B cell (primary cell): ENCODE measurements at regions not wholly inside any gene's neighbourhood (a gene's known extent, or its start where the extent isn't known, plus 50 kb on each side); places are given as distances from the start of the nearest gene placed in this dataset.

ENCODE experiments used
- ATAC-seq: fragments of 200-7000 bp; cut with Tn5 transposase; one replicate; pipeline ENCODE4 v1.10.0; 2021; ENCODE audit warnings: low read depth, mild to moderate bottlenecking, moderate number of reproducible peaks, moderate library complexity
- CTCF ChIA-PET: fragments of 350-600 bp; sonication (Branson Sonifier 250); formaldehyde crosslinking; loops from one replicate; lab custom pipeline; 2021; ENCODE audit warnings: antibody characterized with exemption, inconsistent platforms; lab: Charles Lee
- POLR2A ChIA-PET: fragments of 350-600 bp; sonication (Branson Sonifier 250); formaldehyde crosslinking; loops from one replicate; lab custom pipeline; 2021; ENCODE audit warnings: antibody characterized with exemption; lab: Charles Lee
- DNase-seq: peaks from one replicate; pipeline ENCODE4 v3.0.0; 2013
- H2AFZ ChIP-seq: 2 replicates; pipeline ENCODE4 v1.6.1; 2012; ENCODE audit warnings: mild to moderate bottlenecking, low read depth, low read length; ENCODE audit not compliant: insufficient read depth, poor library complexity, severe bottlenecking
- H3K27ac ChIP-seq, 2 donors: 1 replicate in 1 of 2; 2 replicates in 1 of 2; pipeline ENCODE4 v1.5.1; 2012 to 2013; ENCODE audit warnings: low read length in 2 of 2, mild to moderate bottlenecking in 2 of 2, moderate library complexity in 1 of 2
- H3K27me3 ChIP-seq, 4 experiments: fragments of 200-600 bp in 1 of 4; sonication (generic) in 1 of 4; replicated peaks in 1 of 4; 1 replicate in 2 of 4; 2 replicates in 2 of 4; pipeline versions ENCODE4 v1.6.1 to v1.7.0; 2013 to 2016; ENCODE audit warnings: low read length in 3 of 4, mild to moderate bottlenecking in 2 of 4, mixed read lengths in 1 of 4, moderate library complexity in 1 of 4; ENCODE audit not compliant: insufficient read depth in 4 of 4, control insufficient read depth in 3 of 4; ENCODE audit errors: control extremely low read depth in 1 of 4
- H3K36me3 ChIP-seq, 2 experiments: replicated peaks in 1 of 2; 1 replicate in 1 of 2; 2 replicates in 1 of 2; pipeline versions ENCODE4 v1.6.1 to v1.7.1; 2013; ENCODE audit warnings: low read length in 1 of 2; ENCODE audit not compliant: insufficient read depth in 2 of 2, control insufficient read depth in 1 of 2; ENCODE audit errors: control extremely low read depth in 1 of 2, extremely low read depth in 1 of 2
- H3K4me1 ChIP-seq, 2 donors: fragments of 200-600 bp in 1 of 2; sonication (generic) in 1 of 2; 1 replicate in 1 of 2; 2 replicates in 1 of 2; pipeline versions ENCODE4 v1.5.1 to v1.6.1; 2013 to 2017; ENCODE audit warnings: low read length in 2 of 2; ENCODE audit not compliant: control insufficient read depth in 2 of 2, insufficient read depth in 2 of 2
- H3K4me2 ChIP-seq: replicated peaks from 2 replicates; pipeline ENCODE3; 2012; ENCODE audit warnings: mild to moderate bottlenecking, low read depth, low read length; ENCODE audit not compliant: poor library complexity, severe bottlenecking
- H3K4me3 ChIP-seq, 5 experiments: fragments of 200-600 bp in 1 of 5; sonication (generic) in 1 of 5; 1 replicate in 3 of 5; 2 replicates in 2 of 5; pipeline versions ENCODE4 v1.5.1 to v1.7.0; 2011 to 2016; ENCODE audit warnings: low read length in 4 of 5, mild to moderate bottlenecking in 4 of 5, low read depth in 2 of 5, control low read depth in 1 of 5, moderate library complexity in 1 of 5; ENCODE audit not compliant: insufficient read depth in 1 of 5; ENCODE audit errors: control extremely low read depth in 1 of 5, extremely low read depth in 1 of 5
- H3K79me2 ChIP-seq: fragments of 200-600 bp; sonication (generic); one replicate; pipeline ENCODE4 v1.6.0; 2016; ENCODE audit warnings: low read length; ENCODE audit not compliant: control insufficient read depth, insufficient read depth
- H3K9ac ChIP-seq: fragments of 200-600 bp; sonication (generic); 2 replicates; pipeline ENCODE4 v1.6.1; 2017; ENCODE audit warnings: mild to moderate bottlenecking, low read length, moderate library complexity
- H3K9me3 ChIP-seq, 3 donors: one replicate each; pipeline versions ENCODE4 v1.6.1 to v1.7.1; 2013; ENCODE audit warnings: low read length in 2 of 3; ENCODE audit not compliant: control insufficient read depth in 2 of 3, insufficient read depth in 1 of 3; ENCODE audit errors: control extremely low read depth in 1 of 3
- H4K20me1 ChIP-seq: 2 replicates; pipeline ENCODE4 v1.6.0; 2012; ENCODE audit warnings: mild to moderate bottlenecking, low read length; ENCODE audit not compliant: insufficient read depth, control insufficient read depth, poor library complexity, severe bottlenecking
- H3K27ac Mint-ChIP-seq: one replicate; pipeline ENCODE4 v1.8.0; 2021; ENCODE audit warnings: mixed read lengths
- H3K27me3 Mint-ChIP-seq: one replicate; pipeline ENCODE4 v1.8.0; 2021; ENCODE audit warnings: mixed read lengths
- H3K4me1 Mint-ChIP-seq: one replicate; pipeline ENCODE4 v1.8.0; 2021; ENCODE audit warnings: mixed read lengths
- H3K4me3 Mint-ChIP-seq: one replicate; pipeline ENCODE4 v1.8.0; 2021; ENCODE audit warnings: mixed read lengths
- H3K9me3 Mint-ChIP-seq: one replicate; pipeline ENCODE4 v1.8.0; 2022; ENCODE audit warnings: mixed read lengths; ENCODE audit not compliant: insufficient read depth
- EZH2 ChIP-seq: IDR thresholded peaks from 2 replicates; pipeline ENCODE4 v1.6.1; 2012; ENCODE audit warnings: borderline replicate concordance, low read depth, mild to moderate bottlenecking, moderate library complexity, low read length; ENCODE audit not compliant: insufficient read depth, poor library complexity, severe bottlenecking
- WGBS: methylation state at CpG from one replicate; pipeline ENCODE4 v1.1.5; 2013; ENCODE audit warnings: missing lambda C conversion rate; ENCODE audit not compliant: insufficient coverage; 5-methylcytosine and 5-hydroxymethylcytosine counted together
- intact Hi-C: fragments of 100-400 bp; cut with micrococcal nuclease; formaldehyde crosslinking; loops from one replicate; pipeline ENCODE4 v1.10.0; 2022
- TF ChIP-seq, protein P1 (sequence below): fragments of 200-600 bp; IDR thresholded peaks from one replicate; pipeline ENCODE4 v1.8.0; 2022; ENCODE audit warnings: antibody characterized with exemption, mild to moderate bottlenecking

DNA sequence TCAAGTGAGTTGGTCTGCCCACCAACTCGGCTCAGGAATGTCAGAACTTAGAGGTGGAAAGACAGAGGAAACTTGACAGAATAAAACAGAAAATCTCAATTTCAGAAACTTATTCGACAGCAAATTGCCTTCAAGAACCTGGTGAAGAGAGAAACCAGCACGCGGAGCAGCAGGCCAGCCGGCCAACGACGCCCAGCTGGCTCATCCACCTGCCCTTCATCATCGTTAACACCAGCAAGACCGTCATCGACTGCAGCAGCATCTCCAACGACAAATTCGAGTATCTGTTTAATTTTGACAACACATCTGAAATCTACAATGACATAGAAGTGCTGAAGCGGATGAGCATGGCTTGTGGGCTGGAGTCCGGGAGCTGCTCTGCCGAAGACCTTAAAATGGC, 350.8 kb upstream of the CAMK1G start:
- Histone ChIP-seq H3K4me3 (no peak overlapping the region), H3K27ac (no peak overlapping the region), H3K4me1 (no peaks in the 10 kb centered on the region), H3K27me3 (peaks cover 0 to 8% (median 0%) of the 10 kb centered on the region in 4 experiments), H2AFZ (no peak overlapping the region), H3K9me3 (peaks cover 0 to 15% (median 1%) of the 10 kb centered on the region in 3 donors), H4K20me1 (no peaks in the 10 kb centered on the region), H3K79me2 (no peaks in the 10 kb centered on the region), H3K9ac (no peak overlapping the region), H3K36me3 (no peaks in the 10 kb centered on the region), H3K4me2 (no peak overlapping the region)
- intact Hi-C loops, result no loop called here
- Mint-ChIP-seq H3K27me3 (peaks cover 8% of the 10 kb centered on the region), H3K4me3 (no peak overlapping the region), H3K4me1 (no peaks in the 10 kb centered on the region), H3K9me3 (peaks cover 5% of the 10 kb centered on the region), H3K27ac (no peak overlapping the region)
- ATAC-seq, result no peak
- no peak for DNase-seq
- WGBS, result 98% methylated on average over 13 of the region's 15 CpGs
- ChIA-PET CTCF (no interaction called here), POLR2A (no interaction called here)
- TF ChIP-seq EZH2, result no peak
- TF ChIP-seq, protein P1, sequence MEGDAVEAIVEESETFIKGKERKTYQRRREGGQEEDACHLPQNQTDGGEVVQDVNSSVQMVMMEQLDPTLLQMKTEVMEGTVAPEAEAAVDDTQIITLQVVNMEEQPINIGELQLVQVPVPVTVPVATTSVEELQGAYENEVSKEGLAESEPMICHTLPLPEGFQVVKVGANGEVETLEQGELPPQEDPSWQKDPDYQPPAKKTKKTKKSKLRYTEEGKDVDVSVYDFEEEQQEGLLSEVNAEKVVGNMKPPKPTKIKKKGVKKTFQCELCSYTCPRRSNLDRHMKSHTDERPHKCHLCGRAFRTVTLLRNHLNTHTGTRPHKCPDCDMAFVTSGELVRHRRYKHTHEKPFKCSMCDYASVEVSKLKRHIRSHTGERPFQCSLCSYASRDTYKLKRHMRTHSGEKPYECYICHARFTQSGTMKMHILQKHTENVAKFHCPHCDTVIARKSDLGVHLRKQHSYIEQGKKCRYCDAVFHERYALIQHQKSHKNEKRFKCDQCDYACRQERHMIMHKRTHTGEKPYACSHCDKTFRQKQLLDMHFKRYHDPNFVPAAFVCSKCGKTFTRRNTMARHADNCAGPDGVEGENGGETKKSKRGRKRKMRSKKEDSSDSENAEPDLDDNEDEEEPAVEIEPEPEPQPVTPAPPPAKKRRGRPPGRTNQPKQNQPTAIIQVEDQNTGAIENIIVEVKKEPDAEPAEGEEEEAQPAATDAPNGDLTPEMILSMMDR, result no peak

GRCh38 chr1:209235166-209235565, 348.3 kb upstream of the CAMK1G start:
- Mint-ChIP-seq H3K9me3 (peaks cover 5% of the 10 kb centered on the region), H3K27ac (no peak overlapping the region), H3K4me1 (no peaks in the 10 kb centered on the region), H3K4me3 (no peak overlapping the region), H3K27me3 (peaks cover 9% of the 10 kb centered on the region)
- Histone ChIP-seq H3K9me3 (peaks cover 0 to 15% (median 1%) of the 10 kb centered on the region in 3 donors), H3K4me3 (no peak overlapping the region), H3K4me2 (no peak overlapping the region), H2AFZ (no peak overlapping the region), H3K9ac (no peak overlapping the region), H3K27ac (no peak overlapping the region), H3K36me3 (no peaks in the 10 kb centered on the region), H3K4me1 (no peaks in the 10 kb centered on the region), H3K79me2 (no peaks in the 10 kb centered on the region), H4K20me1 (no peaks in the 10 kb centered on the region), H3K27me3 (peaks cover 0 to 6% (median 0%) of the 10 kb centered on the region in 4 experiments)
- intact Hi-C loops, result no loop called here
- ATAC-seq (no peak), DNase-seq (no peak)
- POLR2A ChIA-PET, result no interaction called here
- TF ChIP-seq EZH2, result no peak
- TF ChIP-seq, protein P1, result no peak
- CTCF ChIA-PET, result interaction anchor here (1.5 kb wide), 1 partner anchor 16 kb away, joined by 4 read pairs; no protein-coding TSS in a partner anchor
- WGBS, result 95% methylated on average over 4 of the region's 4 CpGs
